GM10248 (cell line): ENCODE measurements at regions not wholly inside any gene's neighbourhood (a gene's known extent, or its start where the extent isn't known, plus 50 kb on each side); places are given as distances from the start of the nearest gene placed in this dataset.

Experiments used
- CTCF ChIA-PET: fragments of 300-600 bp; sonication (Branson Sonifier 250); formaldehyde crosslinking; extraction: SDS; loops from one replicate; lab custom pipeline; 2021; ENCODE audit warnings: antibody characterized with exemption; lab: Yijun Ruan, JAX
- POLR2A ChIA-PET: fragments of 350-650 bp; sonication (Branson Sonifier 250); formaldehyde crosslinking; extraction: SDS; loops from one replicate; lab custom pipeline; 2020; ENCODE audit warnings: antibody characterized with exemption; lab: Yijun Ruan, JAX
- DNase-seq: peaks from one replicate; pipeline ENCODE4 v3.0.0; 2012; ENCODE audit errors: extremely low spot score
- CTCF ChIP-seq: IDR thresholded peaks from 2 replicates; pipeline ENCODE4 v1.5.1; 2012; ENCODE audit warnings: mild to moderate bottlenecking, low read depth; ENCODE audit errors: extremely low read depth, missing control alignments, control extremely low read depth

- POLR2A ChIA-PET: no interaction called here
- no peak for TF ChIP-seq CTCF
- no peak for DNase-seq
- CTCF ChIA-PET: no interaction called here
Observed at GRCh38 chr14:62378057-62378456, 615.8 kb downstream of the SNAPC1 start.

- no peak for TF ChIP-seq CTCF
- ChIA-PET POLR2A (no interaction called here), CTCF (interaction anchor here (1.1 kb wide), 1 partner anchor 8 kb away, joined by 3 read pairs; no protein-coding TSS in a partner anchor)
- DNase-seq: no peak
Observed at GRCh38 chr14:62381311-62382070, 619.3 kb downstream of the SNAPC1 start.

- CTCF ChIA-PET: interaction anchor here (1.0 kb wide), 1 partner anchor 9 kb away, joined by 3 read pairs; no protein-coding TSS in a partner anchor
- no peak for TF ChIP-seq CTCF
- POLR2A ChIA-PET: no interaction called here
- no peak for DNase-seq
Observed at GRCh38 chr14:62409169-62409568, 636.1 kb downstream of the KCNH5 start.

- CTCF ChIA-PET: interaction anchor here (1.0 kb wide), 1 partner anchor 10 kb away, joined by 3 read pairs; no protein-coding TSS in a partner anchor
- POLR2A ChIA-PET: no interaction called here
- DNase-seq: no peak
- no peak for TF ChIP-seq CTCF
Observed at GRCh38 chr14:62409626-62410300, 635.5 kb downstream of the KCNH5 start.

- TF ChIP-seq CTCF: no peak
- no peak for DNase-seq
- ChIA-PET CTCF (no interaction called here), POLR2A (no interaction called here)
Observed at GRCh38 chr14:62420847-62421246, 624.4 kb downstream of the KCNH5 start.

- no peak for DNase-seq
Observed at GRCh38 chr14:62428429-62429203, 616.6 kb downstream of the KCNH5 start.

More at GRCh38 chr14:62428429-62429203, 616.6 kb downstream of the KCNH5 start:
- POLR2A ChIA-PET: no interaction called here
- no peak for TF ChIP-seq CTCF
- CTCF ChIA-PET: no interaction called here
